ENCODE measurements at regions not wholly inside any gene's neighbourhood (a gene's known extent, or its start where the extent isn't known, plus 50 kb on each side); places are given as distances from the start of the nearest gene placed in this dataset.
"Not testable (repeated sequence)": the region's sequence is repeated elsewhere in the genome, so short reads cannot be mapped to it uniquely, and the experiment has no call there.

- not testable (repeated sequence) for DNase-seq
These were observed 120.2 kb downstream of the IGLL1 start for GRCh38 chr22:23459645-23460516.

GRCh38 chr22:23458663-23459541 lies 121.2 kb downstream of the IGLL1 start:
- DNase-seq, result no peak

DNA sequence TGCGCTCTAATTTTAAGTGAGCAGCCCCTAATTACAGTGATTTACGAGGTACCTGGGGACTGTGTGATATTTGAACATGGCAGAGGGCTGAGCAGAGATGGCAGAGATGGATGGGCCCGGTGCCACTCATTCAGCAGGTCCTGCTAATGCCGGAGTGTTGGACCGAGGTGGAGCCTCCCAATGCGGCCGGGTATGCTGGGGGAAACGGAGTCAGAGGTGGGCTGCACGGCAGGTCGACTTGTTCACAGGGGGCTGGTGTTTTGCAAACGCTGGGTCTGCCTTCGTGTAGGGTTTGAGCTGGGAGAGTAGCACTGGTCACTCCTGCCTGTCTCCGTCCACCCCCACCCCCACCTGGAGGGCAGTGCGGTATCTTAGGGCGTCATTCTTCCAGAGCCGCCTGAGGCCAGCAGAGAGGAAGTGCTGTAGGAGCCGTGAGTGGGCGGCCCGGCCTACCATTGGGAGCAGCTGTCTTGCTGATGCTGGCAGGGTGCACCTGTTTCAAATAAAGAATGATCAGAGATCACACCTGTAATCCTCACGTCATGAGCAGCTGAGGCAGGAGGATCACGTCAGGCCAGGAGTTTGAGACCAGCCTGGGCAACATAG lies 122.6 kb downstream of the IGLL1 start:
- DNase-seq, result no peak

DNA sequence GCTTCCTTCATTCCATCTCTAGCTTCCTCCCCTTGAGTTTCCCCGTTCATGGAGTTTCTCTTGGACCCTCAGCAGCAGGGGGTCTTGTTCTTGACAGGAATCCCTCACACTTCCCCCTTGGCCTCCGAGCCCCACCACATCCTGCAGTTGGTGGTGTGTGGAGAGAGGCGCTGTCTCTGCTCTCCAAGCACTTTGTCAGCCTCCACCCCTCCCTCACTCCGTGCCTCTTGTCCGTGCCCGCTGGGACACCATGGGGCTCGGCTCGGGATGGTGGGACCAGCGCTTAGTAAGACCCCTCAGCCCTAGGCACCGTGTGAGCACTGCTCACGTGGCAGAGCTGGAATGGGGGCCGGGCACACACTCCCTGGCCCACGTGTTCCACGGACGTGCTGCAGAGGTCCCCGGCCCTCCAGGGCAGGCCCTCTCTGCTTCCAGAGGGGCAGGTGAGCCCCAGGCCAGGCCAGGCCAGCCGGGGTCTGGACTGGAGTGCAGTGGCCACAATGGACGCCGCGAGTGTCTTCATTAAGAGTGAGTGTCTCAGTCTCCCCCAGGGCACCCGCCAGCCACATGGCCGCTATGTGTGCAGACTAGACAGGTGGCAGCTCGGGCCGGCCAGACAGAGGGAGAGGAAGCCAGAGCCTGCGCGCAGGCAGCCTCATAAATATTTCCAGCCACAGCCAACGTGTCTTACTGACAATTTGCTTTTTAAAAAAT lies 123.3 kb downstream of the IGLL1 start:
- DNase-seq, result not testable (repeated sequence)

DNA sequence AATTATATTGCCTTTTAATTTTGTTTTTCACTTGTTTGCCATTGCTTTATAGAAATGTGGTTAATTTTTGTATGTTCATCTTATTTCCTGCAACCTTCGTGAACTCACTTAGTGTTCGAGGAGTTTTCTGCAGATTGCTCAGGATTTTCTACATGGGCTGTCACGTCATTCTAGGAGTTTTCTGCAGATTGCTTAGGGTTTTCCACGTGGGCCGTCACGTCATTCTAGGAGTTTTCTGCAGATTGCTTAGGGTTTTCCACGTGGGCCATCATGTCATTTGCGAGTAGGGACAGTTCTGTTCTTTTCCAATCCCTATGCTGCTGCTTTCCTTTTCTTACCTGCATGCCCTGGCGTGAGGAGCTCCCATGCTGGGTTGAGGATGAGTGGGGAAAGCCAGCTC lies 125.7 kb downstream of the IGLL1 start:
- not testable (repeated sequence) for DNase-seq

DNA sequence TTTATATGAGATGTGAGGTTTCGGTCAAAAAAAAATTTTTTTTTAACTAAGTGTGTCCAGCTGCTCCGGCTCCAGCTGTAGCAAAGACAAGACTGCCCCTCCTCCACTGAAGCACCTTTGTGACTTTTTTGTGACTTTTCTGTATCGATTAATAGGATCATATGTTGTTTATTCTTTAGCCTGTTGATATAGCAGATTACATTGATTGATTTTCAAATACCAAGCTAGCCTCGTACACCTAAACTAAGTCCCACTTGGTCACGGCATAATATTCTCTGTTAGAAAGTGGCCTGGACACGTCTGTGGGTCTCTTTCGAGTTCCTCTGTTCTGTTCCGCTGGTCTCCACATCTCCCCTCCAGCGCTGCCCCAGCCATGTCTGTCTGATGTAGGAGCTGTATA lies 126.8 kb downstream of the IGLL1 start:
- DNase-seq, result no peak

DNA sequence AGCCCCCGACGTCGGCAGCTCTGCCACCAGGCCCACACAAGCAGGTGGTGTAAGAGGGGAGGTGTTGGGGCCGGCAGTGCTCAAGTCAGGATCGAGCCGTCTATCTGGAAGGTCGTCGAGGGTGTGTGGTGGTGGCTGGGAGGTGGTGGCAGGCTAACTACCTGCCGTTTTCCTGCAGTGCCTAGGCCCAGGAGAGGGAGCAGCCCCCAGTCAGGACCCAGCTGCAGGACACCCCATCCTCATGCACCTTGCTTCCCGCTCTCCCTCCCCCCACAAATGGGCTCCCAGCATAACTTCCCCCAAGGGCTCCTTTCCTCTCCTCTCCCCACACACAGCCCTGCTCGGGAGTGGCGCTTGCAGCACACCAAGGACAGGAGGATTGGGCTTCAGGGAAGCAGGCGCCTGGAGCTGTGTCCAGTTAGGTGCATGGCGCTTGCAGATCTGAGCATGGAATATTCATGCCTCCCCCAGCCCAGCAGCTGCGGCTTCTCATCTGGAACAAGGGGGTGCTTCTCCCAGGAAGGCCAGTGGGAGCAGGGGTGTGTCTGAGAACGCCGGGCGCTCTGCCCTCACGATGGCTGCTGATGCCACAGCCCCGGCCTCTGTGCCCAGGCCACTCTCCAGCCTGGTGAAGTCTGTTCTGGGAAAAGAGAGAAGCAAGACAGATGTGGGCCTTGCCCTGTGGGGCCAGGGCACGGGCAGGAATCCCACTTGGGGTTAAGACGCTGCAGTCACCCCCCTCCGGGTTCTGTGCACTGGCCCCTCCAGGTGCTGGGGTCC lies 127.7 kb downstream of the IGLL1 start:
- DNase-seq, result no peak

DNA sequence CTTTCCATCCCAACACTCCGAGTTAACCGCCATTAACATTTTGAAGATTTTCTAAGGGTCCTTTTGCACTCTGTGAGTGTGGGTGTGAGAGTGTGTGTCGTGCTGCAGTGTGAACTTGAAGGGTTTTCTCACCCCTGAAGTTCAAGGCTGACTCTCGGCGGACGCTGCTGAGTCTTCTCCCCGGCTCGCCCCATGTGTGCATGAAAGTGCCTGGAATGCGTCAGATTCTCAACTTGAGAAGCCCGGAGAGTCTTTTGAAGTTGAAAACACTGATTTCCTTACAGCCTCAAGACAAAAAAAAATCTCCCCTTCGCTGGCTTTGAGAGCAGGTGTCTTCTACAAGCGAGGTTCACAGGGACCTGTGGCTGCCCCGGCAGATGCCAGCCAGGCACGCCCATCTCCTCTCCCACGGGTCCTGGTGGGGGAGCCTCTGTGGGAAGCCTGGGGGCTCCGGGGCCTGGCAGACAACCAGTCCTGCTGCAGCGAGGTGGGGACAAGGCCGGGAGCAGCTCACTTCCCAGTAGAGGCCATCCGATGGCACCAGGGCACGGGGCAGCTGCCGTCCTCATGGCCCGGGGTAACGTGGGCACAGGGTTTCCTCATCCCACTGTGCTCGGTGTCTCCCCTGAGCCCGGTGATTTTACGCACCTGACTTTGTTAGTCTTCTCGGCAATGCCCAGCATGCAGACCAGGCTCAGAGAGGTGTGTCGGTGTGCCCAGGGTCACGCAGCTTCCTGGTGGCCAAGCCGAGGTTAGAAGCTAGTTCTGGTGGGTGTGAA lies 128.4 kb downstream of the IGLL1 start:
- DNase-seq, result not testable (repeated sequence)

DNA sequence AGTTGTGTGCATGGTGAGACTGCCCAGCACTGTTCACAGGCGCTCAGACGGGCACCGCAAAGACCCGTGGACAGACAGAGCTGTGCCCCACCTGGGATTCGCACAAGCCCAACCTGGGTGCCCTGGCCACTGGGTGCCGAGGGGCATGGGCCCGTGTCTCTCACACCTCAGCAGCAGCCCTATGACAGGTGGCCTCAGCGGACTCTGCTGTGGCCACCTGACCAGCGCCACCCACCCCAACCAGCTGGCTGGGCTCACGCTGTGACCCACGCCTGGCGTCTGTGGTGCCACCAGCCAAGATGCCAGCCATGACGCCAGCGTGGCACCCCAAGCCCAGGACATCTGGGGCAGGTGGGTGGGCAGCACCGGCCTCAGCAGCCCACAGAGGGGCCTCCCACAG lies 129.3 kb downstream of the IGLL1 start:
- DNase-seq, result not testable (repeated sequence)

DNA sequence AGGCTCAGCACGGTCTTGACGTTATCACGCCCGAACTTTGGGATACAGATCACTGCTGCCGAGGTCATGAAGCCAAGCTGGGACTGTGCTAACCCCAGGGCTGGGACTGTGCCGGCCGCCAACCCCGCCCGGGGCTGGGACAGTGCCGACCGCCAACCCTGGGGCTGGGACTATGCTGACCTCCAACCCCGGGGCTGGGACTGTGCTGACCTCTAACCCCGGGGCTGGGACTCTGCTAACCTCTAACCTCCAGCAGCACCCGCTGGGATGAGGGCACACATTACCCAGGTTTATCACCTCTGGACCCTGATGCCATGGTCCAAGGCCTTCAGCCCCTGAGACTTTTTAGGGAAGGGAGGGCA lies 129.7 kb downstream of the IGLL1 start:
- no peak for DNase-seq

GRCh38 chr22:23449748-23450433 lies 130.2 kb downstream of the IGLL1 start:
- not testable (repeated sequence) for DNase-seq

DNA sequence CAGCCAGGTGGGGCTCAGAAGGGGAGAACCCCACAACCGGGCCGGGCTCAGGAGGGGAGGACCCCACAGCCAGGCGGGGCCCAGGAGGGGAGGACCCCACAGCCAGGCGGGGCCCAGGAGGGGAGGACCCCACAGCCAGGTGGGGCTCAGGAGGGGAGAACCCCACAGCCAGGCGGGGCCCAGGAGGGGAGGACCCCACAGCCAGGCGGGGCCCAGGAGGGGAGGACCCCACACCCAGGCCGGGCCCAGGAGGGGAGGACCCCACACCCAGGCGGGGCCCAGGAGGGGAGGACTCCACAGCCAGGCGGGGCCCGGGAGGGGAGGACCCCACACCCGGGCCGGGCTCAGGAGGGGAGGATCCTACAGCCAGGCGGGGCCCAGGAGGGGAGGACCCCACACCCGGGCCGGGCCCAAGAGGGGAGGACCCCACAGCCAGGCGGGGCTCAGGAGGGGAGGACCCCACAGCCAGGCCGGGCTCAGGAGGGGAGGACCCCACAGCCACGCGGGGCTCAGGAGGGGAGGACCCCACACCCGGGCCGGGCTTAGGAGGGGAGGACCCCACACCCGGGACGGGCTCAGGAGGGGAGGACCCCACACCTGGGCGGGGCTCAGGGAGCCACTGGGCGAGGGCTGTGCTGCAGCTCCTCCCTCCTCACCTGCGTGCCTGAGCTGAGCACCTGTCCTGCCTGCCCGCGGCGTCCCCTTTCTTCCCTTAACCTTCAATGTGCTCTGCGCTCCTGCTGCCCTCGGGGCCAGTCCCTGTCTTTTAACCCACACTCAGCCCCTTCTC lies 131.4 kb downstream of the IGLL1 start:
- not testable (repeated sequence) for DNase-seq

DNA sequence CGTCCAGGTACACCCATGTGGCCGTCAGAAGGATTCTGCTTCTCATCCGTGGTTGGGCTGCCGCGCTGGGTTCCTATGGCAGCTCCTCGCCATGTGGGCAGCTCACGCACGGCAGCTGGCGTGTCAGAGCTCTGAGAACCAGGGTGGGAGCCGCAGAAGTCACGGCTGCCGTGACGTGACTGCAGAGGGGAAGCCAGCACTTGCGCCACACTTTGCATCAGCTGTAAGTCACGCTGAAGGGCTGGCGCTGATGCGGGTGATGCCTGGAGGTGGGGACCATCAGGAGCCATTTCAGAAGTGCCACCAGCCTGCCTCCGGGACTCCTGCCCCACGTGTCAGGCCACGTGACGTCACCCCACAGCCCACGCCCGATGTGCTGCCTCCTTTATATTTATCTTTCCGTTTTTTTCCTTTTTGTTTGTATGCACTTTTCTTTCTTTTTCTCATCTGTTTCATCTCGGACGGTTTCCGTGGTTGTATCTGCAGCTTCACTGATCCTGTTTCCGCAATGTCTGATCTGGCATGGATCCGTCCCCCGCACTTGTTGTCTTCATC lies 133.2 kb downstream of the IGLL1 start:
- no peak for DNase-seq

GRCh38 chr22:23446194-23446593 lies 133.9 kb downstream of the IGLL1 start:
- not testable (repeated sequence) for DNase-seq

- DNase-seq, result not testable (repeated sequence)
These were observed 136.2 kb downstream of the IGLL1 start for GRCh38 chr22:23443905-23444304.

DNA sequence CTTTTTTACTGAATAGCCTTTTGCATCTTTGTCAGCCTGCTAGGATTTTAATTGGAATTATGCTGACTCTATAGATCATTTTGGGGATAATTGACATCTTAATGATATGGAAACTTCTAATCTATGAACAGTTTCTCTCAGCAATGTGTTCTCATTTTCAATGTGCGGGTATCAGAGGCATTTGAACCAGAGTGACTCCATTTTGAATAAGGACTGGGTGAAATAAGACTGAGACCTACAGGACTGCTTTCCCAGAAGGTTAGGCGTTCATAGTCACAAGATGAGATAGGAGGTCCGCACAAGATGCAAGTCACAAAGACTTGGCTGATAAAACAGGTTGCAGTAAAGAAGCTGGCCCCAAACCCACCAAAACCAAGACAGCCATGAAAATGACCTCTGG lies 140.5 kb downstream of the IGLL1 start:
- not testable (repeated sequence) for DNase-seq

DNA sequence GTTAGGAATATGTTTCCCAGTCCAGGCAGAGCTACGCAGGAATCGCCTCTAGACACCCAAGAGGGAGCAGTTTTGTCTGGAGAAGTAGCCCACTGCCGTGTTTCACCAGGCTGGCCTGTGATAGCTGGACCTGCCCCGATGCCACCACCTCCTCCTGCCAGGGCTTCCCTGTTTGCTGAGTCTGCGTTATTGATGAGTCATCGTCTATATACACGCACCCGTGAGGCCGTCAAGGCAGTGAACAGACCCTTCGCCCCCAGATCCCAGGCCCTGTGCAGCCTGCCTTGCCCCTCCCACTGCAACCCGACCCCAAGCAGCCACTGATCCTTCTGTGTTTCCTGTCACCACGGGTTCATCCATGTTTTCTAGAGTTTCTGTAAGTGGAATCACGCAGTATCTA lies 141.9 kb downstream of the IGLL1 start:
- no peak for DNase-seq

GRCh38 chr22:23437779-23438178 lies 142.3 kb downstream of the IGLL1 start:
- DNase-seq, result no peak

- DNase-seq, result not testable (repeated sequence)
These were observed 143.0 kb downstream of the IGLL1 start for GRCh38 chr22:23437107-23437395.
